IMR-90 (cell line): ENCODE measurements at regions not wholly inside any gene's neighbourhood (a gene's known extent, or its start where the extent isn't known, plus 50 kb on each side); places are given as distances from the start of the nearest gene placed in this dataset.

Source experiments
- ATAC-seq: fragments of 200-7000 bp; cut with Tn5 transposase; 2 replicates; pipeline ENCODE4 v1.9.1; 2020; ENCODE audit warnings: low read depth, mild to moderate bottlenecking, moderate library complexity
- BruUV-seq: library from RNA; stranded (reverse); fragments of 400-500 nt; replicated peaks from 2 replicates; lab custom pipeline; 2021; lab: Mats Ljungman, UMichigan
- CTCF ChIA-PET: fragments of 300-600 bp; formaldehyde crosslinking; extraction: SDS; loops from one replicate; lab custom pipeline; 2021; ENCODE audit warnings: antibody characterized with exemption; lab: Yijun Ruan, JAX
- POLR2A ChIA-PET: fragments of 300-600 bp; sonication (Branson Sonifier 250); formaldehyde crosslinking; loops from one replicate; lab custom pipeline; 2022; ENCODE audit warnings: antibody characterized with exemption; ENCODE audit not compliant: unreplicated experiment; lab: Charles Lee
- DNase-seq: peaks from one replicate; pipeline ENCODE4 v3.0.0; 2013
- H2AFZ ChIP-seq: replicated peaks from 2 replicates; pipeline ENCODE3; 2013; ENCODE audit warnings: low read length, mild to moderate bottlenecking; ENCODE audit not compliant: poor library complexity
- H2AK5ac ChIP-seq: 2 replicates; pipeline ENCODE4 v1.6.1; 2013; ENCODE audit warnings: low read depth, low read length, inconsistent platforms
- H2AK9ac ChIP-seq: replicated peaks from 2 replicates; pipeline ENCODE3; 2013; ENCODE audit warnings: mild to moderate bottlenecking, low read depth, low read length, moderate library complexity; ENCODE audit not compliant: poor library complexity
- H2BK120ac ChIP-seq: 2 replicates; pipeline ENCODE4 v1.6.1; 2013; ENCODE audit warnings: low read depth, low read length, inconsistent platforms
- H2BK15ac ChIP-seq: 3 replicates; pipeline ENCODE4 v1.6.1; 2013; ENCODE audit warnings: low read depth, low read length, inconsistent platforms
- H2BK20ac ChIP-seq: 2 replicates; pipeline ENCODE4 v1.6.1; 2013; ENCODE audit warnings: low read depth, mild to moderate bottlenecking, inconsistent platforms, low read length, moderate library complexity
- H2BK5ac ChIP-seq: 2 replicates; pipeline ENCODE4 v1.6.1; 2013; ENCODE audit warnings: mild to moderate bottlenecking, low read depth, low read length, inconsistent platforms; ENCODE audit not compliant: poor library complexity, severe bottlenecking
- H3K14ac ChIP-seq: replicated peaks from 2 replicates; pipeline ENCODE4 v1.6.1; 2013; ENCODE audit warnings: low read depth, low read length, inconsistent platforms
- H3K18ac ChIP-seq: 2 replicates; pipeline ENCODE4 v1.6.1; 2013; ENCODE audit warnings: low read depth, low read length, control low read depth
- H3K23ac ChIP-seq: 2 replicates; pipeline ENCODE4 v1.6.1; 2013; ENCODE audit warnings: low read depth, low read length, inconsistent platforms
- H3K27ac ChIP-seq: 2 replicates; pipeline ENCODE4 v1.5.1; 2013; ENCODE audit warnings: mild to moderate bottlenecking, control low read depth, low read length; ENCODE audit not compliant: insufficient read depth
- H3K27me3 ChIP-seq: 2 replicates; pipeline ENCODE4 v1.6.1; 2013; ENCODE audit warnings: low read length; ENCODE audit not compliant: control insufficient read depth, insufficient read depth
- H3K36me3 ChIP-seq: 2 replicates; pipeline ENCODE4 v1.6.1; 2013; ENCODE audit warnings: low read length, mixed read lengths; ENCODE audit not compliant: control insufficient read depth, insufficient read depth
- H3K4ac ChIP-seq: 2 replicates; pipeline ENCODE4 v1.6.1; 2013; ENCODE audit warnings: low read depth, low read length, inconsistent platforms
- H3K4me1 ChIP-seq: 2 replicates; pipeline ENCODE4 v1.6.1; 2013; ENCODE audit warnings: low read length, mixed read lengths; ENCODE audit not compliant: control insufficient read depth, insufficient read depth
- H3K4me2 ChIP-seq: 2 replicates; pipeline ENCODE4 v1.6.1; 2013; ENCODE audit warnings: low read depth, mild to moderate bottlenecking, control low read depth, low read length, moderate library complexity
- H3K4me3 ChIP-seq: 2 replicates; pipeline ENCODE4 v1.5.1; 2013; ENCODE audit warnings: low read depth, mild to moderate bottlenecking, control low read depth, low read length, moderate library complexity; ENCODE audit not compliant: insufficient read depth
- H3K56ac ChIP-seq: 2 replicates; pipeline ENCODE4 v1.6.1; 2013; ENCODE audit warnings: low read length, inconsistent platforms; ENCODE audit not compliant: insufficient read depth; ENCODE audit errors: extremely low read depth
- H3K79me1 ChIP-seq, 2 experiments: 2 replicates each; pipeline ENCODE4 v1.6.1; 2013; ENCODE audit warnings: low read length in 2 of 2, inconsistent platforms in 1 of 2, low read depth in 1 of 2
- H3K9ac ChIP-seq: 2 replicates; pipeline ENCODE4 v1.6.1; 2013; ENCODE audit warnings: low read depth, low read length, control low read depth
- H3K9me1 ChIP-seq: 2 replicates; pipeline ENCODE4 v1.6.1; 2013; ENCODE audit warnings: low read length, inconsistent platforms; ENCODE audit not compliant: insufficient read depth
- H3K9me3 ChIP-seq: 2 replicates; pipeline ENCODE4 v1.6.1; 2013; ENCODE audit warnings: low read length; ENCODE audit not compliant: control insufficient read depth, insufficient read depth
- H4K20me1 ChIP-seq: 2 replicates; pipeline ENCODE4 v1.6.1; 2013; ENCODE audit warnings: low read length, inconsistent platforms; ENCODE audit not compliant: insufficient read depth
- H4K5ac ChIP-seq: 2 replicates; pipeline ENCODE4 v1.6.1; 2013; ENCODE audit warnings: mild to moderate bottlenecking, low read depth, low read length, control low read depth
- H4K8ac ChIP-seq, 2 experiments: 2 replicates each; pipeline ENCODE4 v1.6.1; 2013; ENCODE audit warnings: low read depth in 2 of 2, low read length in 2 of 2, control low read depth in 1 of 2, inconsistent platforms in 1 of 2
- H4K91ac ChIP-seq: 2 replicates; pipeline ENCODE4 v1.6.1; 2013; ENCODE audit warnings: low read depth, low read length, inconsistent platforms; ENCODE audit not compliant: insufficient read depth
- BHLHE40 ChIP-seq: fragments of 150-350 bp; IDR thresholded peaks from 2 replicates; pipeline ENCODE4 v1.6.1; 2016; ENCODE audit warnings: mild to moderate bottlenecking, low read depth, low read length
- CEBPB ChIP-seq: IDR thresholded peaks from 2 replicates; pipeline ENCODE4 v1.6.1; 2012; ENCODE audit warnings: low read depth, low read length, improper control_type of control experiment
- CHD1 ChIP-seq: IDR thresholded peaks from 2 replicates; pipeline ENCODE4 v1.6.1; 2012; ENCODE audit warnings: low read depth, low read length, improper control_type of control experiment
- FOS ChIP-seq: fragments of 150-350 bp; IDR thresholded peaks from 2 replicates; pipeline ENCODE4 v1.6.1; 2016; ENCODE audit warnings: low read depth, low read length
- MAFK ChIP-seq: IDR thresholded peaks from 2 replicates; pipeline ENCODE4 v1.6.1; 2012; ENCODE audit warnings: low read depth, low read length, improper control_type of control experiment
- MAZ ChIP-seq: IDR thresholded peaks from 2 replicates; pipeline ENCODE4 v1.6.1; 2012; ENCODE audit warnings: low read depth, mild to moderate bottlenecking, low read length, improper control_type of control experiment, moderate library complexity, borderline replicate concordance
- MXI1 ChIP-seq: IDR thresholded peaks from 2 replicates; pipeline ENCODE4 v1.6.1; 2012; ENCODE audit warnings: low read depth, mild to moderate bottlenecking, low read length, moderate library complexity, borderline replicate concordance
- NFE2L2 ChIP-seq: fragments of 150-350 bp; IDR thresholded peaks from 2 replicates; pipeline ENCODE4 v1.6.1; 2016; ENCODE audit warnings: low read depth, mild to moderate bottlenecking, low read length
- POLR2A ChIP-seq: IDR thresholded peaks from 2 replicates; pipeline ENCODE4 v1.6.1; 2012; ENCODE audit warnings: mild to moderate bottlenecking, low read depth, low read length
- RAD21 ChIP-seq: IDR thresholded peaks from 2 replicates; pipeline ENCODE4 v1.6.1; 2012; ENCODE audit warnings: low read length, improper control_type of control experiment
- RCOR1 ChIP-seq: IDR thresholded peaks from 2 replicates; pipeline ENCODE4 v1.6.1; 2012; ENCODE audit warnings: mild to moderate bottlenecking, low read length, improper control_type of control experiment; ENCODE audit not compliant: insufficient replicate concordance
- RFX5 ChIP-seq: IDR thresholded peaks from 2 replicates; pipeline ENCODE4 v1.8.0; 2012; ENCODE audit warnings: low read depth, mild to moderate bottlenecking, low read length, moderate library complexity
- SMC3 ChIP-seq: fragments of 150-350 bp; IDR thresholded peaks from 2 replicates; pipeline ENCODE4 v1.6.1; 2016; ENCODE audit warnings: low read depth, mild to moderate bottlenecking, antibody characterized with exemption, low read length, moderate library complexity
- WGBS, 2 experiments: methylation state at CpG; one replicate each; pipeline versions ENCODE4 v1.1.5 to v1.1.7; 2013; ENCODE audit warnings: missing lambda C conversion rate in 2 of 2; ENCODE audit not compliant: insufficient read length in 1 of 2; ENCODE audit errors: extremely low coverage in 2 of 2; 5-methylcytosine and 5-hydroxymethylcytosine counted together
- dilution Hi-C: fragments of 300-500 bp; cut with HindIII; formaldehyde crosslinking; loops from one replicate; pipeline ENCODE4 v1.14.3; 2018; ENCODE audit warnings: low sequenced_read_pairs; ENCODE audit not compliant: unreplicated experiment
- in situ Hi-C: fragments of 300-500 bp; cut with MboI; formaldehyde crosslinking; loops from 3 replicates; pipeline ENCODE4 v1.14.3; 2019; ENCODE audit warnings: low sequenced_read_pairs, inconsistent platforms, mixed read lengths
- intact Hi-C: fragments of 100-400 bp; cut with micrococcal nuclease; formaldehyde crosslinking; loops from 2 replicates; pipeline ENCODE4 v1.10.0; 2022
- TF ChIP-seq, protein P1 (sequence below): fragments of 150-350 bp; IDR thresholded peaks from 2 replicates; pipeline ENCODE4 v1.6.1; 2017; ENCODE audit warnings: mild to moderate bottlenecking, antibody characterized with exemption, low read length, low read depth
- TF ChIP-seq, protein P2 (sequence below): fragments of 150-350 bp; IDR thresholded peaks from 2 replicates; pipeline ENCODE4 v1.6.1; 2016; ENCODE audit warnings: low read depth, mild to moderate bottlenecking, low read length, moderate library complexity, borderline replicate concordance
- TF ChIP-seq, protein P3 (sequence below): conservative IDR thresholded peaks from 2 replicates; pipeline ENCODE4 v1.5.1; 2012; ENCODE audit warnings: mild to moderate bottlenecking, low read depth, low read length, improper control_type of control experiment

DNA sequence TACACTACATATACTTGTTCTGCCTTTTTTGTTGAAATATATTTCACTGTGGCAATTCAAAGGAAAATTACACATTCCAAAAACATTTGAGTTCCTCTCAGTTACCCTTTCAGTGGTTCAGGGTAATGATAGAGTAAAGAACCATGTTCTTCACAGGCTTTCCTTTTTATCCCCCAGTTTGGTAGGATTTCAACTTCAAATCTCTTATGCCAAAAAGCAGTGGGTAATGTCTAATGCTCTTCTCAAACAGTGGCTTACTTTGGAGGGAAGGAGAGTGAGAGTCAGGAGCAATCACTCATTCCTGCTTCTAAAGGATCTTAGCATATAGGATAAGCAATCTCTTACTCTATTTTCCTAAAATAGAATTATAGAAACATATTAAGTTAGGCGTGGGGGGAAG lies 290.6 kb downstream of the ZEB2 start:
- no peak overlapping the region for H3K27ac ChIP-seq
- intact Hi-C loops = no loop called here

More for the DNA sequence above, 290.6 kb downstream of the ZEB2 start:
- Histone ChIP-seq H3K9me1 (no peaks in the 10 kb centered on the region), H3K4me2 (no peak overlapping the region), H3K9ac (no peak overlapping the region), H2AFZ (no peak overlapping the region), H4K8ac (no peak overlapping the region), H3K4me1 (peaks cover 3% of the 10 kb centered on the region; the same call in 1 of the 2 replicates), H2BK15ac (no peak overlapping the region), H2AK9ac (no peak overlapping the region), H4K5ac (no peak overlapping the region), H2AK5ac (no peak overlapping the region), H3K36me3 (no peaks in the 10 kb centered on the region), H3K9me3 (no peaks in the 10 kb centered on the region), H4K20me1 (no peaks in the 10 kb centered on the region), H3K23ac (no peak overlapping the region), H3K4ac (no peak overlapping the region), H3K4me3 (no peak overlapping the region), H3K27me3 (no peaks in the 10 kb centered on the region), H3K56ac (no peak overlapping the region), H3K18ac (peak overlapping the region; percentile 59; the same call in 1 of the 2 replicates), H2BK20ac (no peak overlapping the region), H3K79me1 (no peaks in the 10 kb centered on the region), H2BK5ac (no peak overlapping the region), H4K91ac (no peak overlapping the region), H2BK120ac (no peak overlapping the region), H3K14ac (no peak overlapping the region)
- TF ChIP-seq RCOR1 (no peak), NFE2L2 (no peak), FOS (no peak), BHLHE40 (no peak), RFX5 (no peak), SMC3 (no peak), MAFK (no peak), MAZ (no peak), MXI1 (no peak), RAD21 (no peak), CEBPB (no peak), POLR2A (no peak), CHD1 (no peak)
- TF ChIP-seq, protein P1, sequence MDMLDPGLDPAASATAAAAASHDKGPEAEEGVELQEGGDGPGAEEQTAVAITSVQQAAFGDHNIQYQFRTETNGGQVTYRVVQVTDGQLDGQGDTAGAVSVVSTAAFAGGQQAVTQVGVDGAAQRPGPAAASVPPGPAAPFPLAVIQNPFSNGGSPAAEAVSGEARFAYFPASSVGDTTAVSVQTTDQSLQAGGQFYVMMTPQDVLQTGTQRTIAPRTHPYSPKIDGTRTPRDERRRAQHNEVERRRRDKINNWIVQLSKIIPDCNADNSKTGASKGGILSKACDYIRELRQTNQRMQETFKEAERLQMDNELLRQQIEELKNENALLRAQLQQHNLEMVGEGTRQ = no peak
- TF ChIP-seq, protein P2, sequence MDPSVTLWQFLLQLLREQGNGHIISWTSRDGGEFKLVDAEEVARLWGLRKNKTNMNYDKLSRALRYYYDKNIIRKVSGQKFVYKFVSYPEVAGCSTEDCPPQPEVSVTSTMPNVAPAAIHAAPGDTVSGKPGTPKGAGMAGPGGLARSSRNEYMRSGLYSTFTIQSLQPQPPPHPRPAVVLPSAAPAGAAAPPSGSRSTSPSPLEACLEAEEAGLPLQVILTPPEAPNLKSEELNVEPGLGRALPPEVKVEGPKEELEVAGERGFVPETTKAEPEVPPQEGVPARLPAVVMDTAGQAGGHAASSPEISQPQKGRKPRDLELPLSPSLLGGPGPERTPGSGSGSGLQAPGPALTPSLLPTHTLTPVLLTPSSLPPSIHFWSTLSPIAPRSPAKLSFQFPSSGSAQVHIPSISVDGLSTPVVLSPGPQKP = no peak
- TF ChIP-seq, protein P3, sequence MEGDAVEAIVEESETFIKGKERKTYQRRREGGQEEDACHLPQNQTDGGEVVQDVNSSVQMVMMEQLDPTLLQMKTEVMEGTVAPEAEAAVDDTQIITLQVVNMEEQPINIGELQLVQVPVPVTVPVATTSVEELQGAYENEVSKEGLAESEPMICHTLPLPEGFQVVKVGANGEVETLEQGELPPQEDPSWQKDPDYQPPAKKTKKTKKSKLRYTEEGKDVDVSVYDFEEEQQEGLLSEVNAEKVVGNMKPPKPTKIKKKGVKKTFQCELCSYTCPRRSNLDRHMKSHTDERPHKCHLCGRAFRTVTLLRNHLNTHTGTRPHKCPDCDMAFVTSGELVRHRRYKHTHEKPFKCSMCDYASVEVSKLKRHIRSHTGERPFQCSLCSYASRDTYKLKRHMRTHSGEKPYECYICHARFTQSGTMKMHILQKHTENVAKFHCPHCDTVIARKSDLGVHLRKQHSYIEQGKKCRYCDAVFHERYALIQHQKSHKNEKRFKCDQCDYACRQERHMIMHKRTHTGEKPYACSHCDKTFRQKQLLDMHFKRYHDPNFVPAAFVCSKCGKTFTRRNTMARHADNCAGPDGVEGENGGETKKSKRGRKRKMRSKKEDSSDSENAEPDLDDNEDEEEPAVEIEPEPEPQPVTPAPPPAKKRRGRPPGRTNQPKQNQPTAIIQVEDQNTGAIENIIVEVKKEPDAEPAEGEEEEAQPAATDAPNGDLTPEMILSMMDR = no peak
- DNase-seq (no peak), ATAC-seq (no peak)
- WGBS, 2 experiments = no CpG with 5 or more reads among the region's 1 CpG
- dilution Hi-C loops (no loop called here), in situ Hi-C loops (no loop called here)
- ChIA-PET CTCF (no interaction called here), POLR2A (no interaction called here)
- BruUV-seq = no TSS peak
